GM23248 (cell line): ENCODE measurements at regions not wholly inside any gene's neighbourhood (a gene's known extent, or its start where the extent isn't known, plus 50 kb on each side); places are given as distances from the start of the nearest gene placed in this dataset.

ENCODE experiments used
- DNase-seq: peaks from one replicate; pipeline ENCODE4 v3.0.0-alpha.2; 2015
- H2AFZ ChIP-seq: fragments of 200-600 bp; sonication (generic); 2 replicates; pipeline ENCODE4 v1.6.1; 2016; ENCODE audit warnings: antibody characterized with exemption
- H3F3A ChIP-seq: fragments of 200-600 bp; sonication (generic); 2 replicates; pipeline ENCODE4 v1.6.1; 2016; ENCODE audit warnings: mild to moderate bottlenecking, antibody characterized with exemption, mixed run types; ENCODE audit not compliant: insufficient read depth
- H3K27ac ChIP-seq: fragments of 200-600 bp; sonication (generic); 2 replicates; pipeline ENCODE4 v1.5.1; 2016; ENCODE audit warnings: mild to moderate bottlenecking
- H3K27me3 ChIP-seq: fragments of 200-600 bp; sonication (generic); replicated peaks from 2 replicates; pipeline ENCODE4 v1.6.1; 2016; ENCODE audit warnings: mild to moderate bottlenecking; ENCODE audit not compliant: insufficient read depth
- H3K36me3 ChIP-seq: fragments of 200-600 bp; sonication (generic); 2 replicates; pipeline ENCODE4 v1.6.1; 2016; ENCODE audit warnings: low read depth, mild to moderate bottlenecking
- H3K4me1 ChIP-seq: fragments of 200-600 bp; sonication (generic); 2 replicates; pipeline ENCODE4 v1.6.1; 2016; ENCODE audit warnings: mild to moderate bottlenecking; ENCODE audit not compliant: insufficient read depth
- H3K4me2 ChIP-seq: fragments of 200-600 bp; sonication (generic); one replicate; pipeline ENCODE4 v1.6.1; 2016; ENCODE audit warnings: mild to moderate bottlenecking; ENCODE audit not compliant: unreplicated experiment
- H3K4me3 ChIP-seq: fragments of 200-600 bp; sonication (generic); 2 replicates; pipeline ENCODE4 v1.5.1; 2016; ENCODE audit warnings: mild to moderate bottlenecking
- H3K79me2 ChIP-seq: fragments of 200-600 bp; sonication (generic); 2 replicates; pipeline ENCODE4 v1.6.1; 2016; ENCODE audit warnings: mild to moderate bottlenecking; ENCODE audit not compliant: insufficient read depth
- H3K9ac ChIP-seq: fragments of 200-600 bp; sonication (generic); 2 replicates; pipeline ENCODE4 v1.6.1; 2016; ENCODE audit warnings: mild to moderate bottlenecking
- H3K9me2 ChIP-seq: fragments of 200-600 bp; sonication (generic); 2 replicates; pipeline ENCODE4 v1.6.1; 2016; ENCODE audit warnings: mixed run types, mild to moderate bottlenecking, moderate library complexity; ENCODE audit not compliant: insufficient read depth
- H3K9me3 ChIP-seq: fragments of 200-600 bp; sonication (generic); one replicate; pipeline ENCODE4 v1.6.1; 2017; ENCODE audit warnings: low read depth
- H4K20me1 ChIP-seq: fragments of 200-600 bp; sonication (generic); 2 replicates; pipeline ENCODE4 v1.6.0; 2016; ENCODE audit not compliant: insufficient read depth
- EZH2 ChIP-seq: fragments of 200-600 bp; sonication (generic); IDR thresholded peaks from 2 replicates; pipeline ENCODE4 v1.6.1; 2018; ENCODE audit warnings: antibody characterized with exemption, mild to moderate bottlenecking; ENCODE audit not compliant: insufficient read depth, poor library complexity, severe bottlenecking
- EZH2phosphoT487 ChIP-seq: fragments of 200-600 bp; sonication (generic); IDR thresholded peaks from 2 replicates; pipeline ENCODE4 v1.6.1; 2018; ENCODE audit warnings: antibody characterized with exemption, moderate library complexity, mild to moderate bottlenecking, low read depth; ENCODE audit not compliant: insufficient read depth
- WGBS, 2 experiments: methylation state at CpG; one replicate each; pipeline ENCODE4 v1.1.6; 2015 to 2017; ENCODE audit warnings: low lambda C conversion rate in 2 of 2, low coverage in 1 of 2; ENCODE audit errors: missing lambda C conversion rate in 2 of 2; 5-methylcytosine and 5-hydroxymethylcytosine counted together
- in situ Hi-C: fragments of 300-500 bp; cut with MboI; formaldehyde crosslinking; loops from 2 replicates; pipeline ENCODE4 v1.15.0; 2020

DNA sequence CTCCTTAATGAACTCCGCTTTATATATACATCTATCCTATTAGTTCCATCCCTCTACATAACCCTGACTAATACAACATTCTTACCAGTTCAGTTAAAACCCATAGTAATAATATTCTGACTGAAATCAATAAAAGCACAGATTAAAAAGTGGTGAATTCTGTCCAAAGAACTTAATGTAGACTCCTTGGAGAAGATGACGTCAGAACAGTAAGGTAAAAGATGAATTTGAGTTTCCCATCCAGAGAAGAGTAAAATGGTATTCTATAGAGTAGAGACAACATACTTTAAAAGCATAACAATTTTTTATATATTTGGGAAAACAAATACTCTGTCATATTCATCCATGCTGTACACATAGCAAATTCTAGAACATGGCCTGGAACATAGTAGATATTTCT lies 418.0 kb upstream of the SYT1 start:
- H3K36me3 ChIP-seq: no peaks in the 10 kb centered on the region
- H3F3A ChIP-seq: peaks cover 19% of the 10 kb centered on the region
- in situ Hi-C loops: no loop called here
- WGBS, 2 experiments: 88 to 91% methylated on average over 2 of the region's 2 CpGs
- peaks cover 16% of the 10 kb centered on the region for H3K4me1 ChIP-seq
- TF ChIP-seq EZH2phosphoT487 (no peak), EZH2 (no peak)
- no peak overlapping the region for H2AFZ ChIP-seq
- H3K9me2 ChIP-seq: no peaks in the 10 kb centered on the region; the same call in 1 of the 2 replicates
- H3K9me3 ChIP-seq: no peaks in the 10 kb centered on the region
- H4K20me1 ChIP-seq: no peaks in the 10 kb centered on the region
- no peaks in the 10 kb centered on the region for H3K79me2 ChIP-seq
- no peak for DNase-seq
- H3K4me2 ChIP-seq: no peak overlapping the region
- H3K27ac ChIP-seq: no peak overlapping the region
- H3K27me3 ChIP-seq: no peaks in the 10 kb centered on the region
- H3K9ac ChIP-seq: no peak overlapping the region
- no peak overlapping the region for H3K4me3 ChIP-seq

DNA sequence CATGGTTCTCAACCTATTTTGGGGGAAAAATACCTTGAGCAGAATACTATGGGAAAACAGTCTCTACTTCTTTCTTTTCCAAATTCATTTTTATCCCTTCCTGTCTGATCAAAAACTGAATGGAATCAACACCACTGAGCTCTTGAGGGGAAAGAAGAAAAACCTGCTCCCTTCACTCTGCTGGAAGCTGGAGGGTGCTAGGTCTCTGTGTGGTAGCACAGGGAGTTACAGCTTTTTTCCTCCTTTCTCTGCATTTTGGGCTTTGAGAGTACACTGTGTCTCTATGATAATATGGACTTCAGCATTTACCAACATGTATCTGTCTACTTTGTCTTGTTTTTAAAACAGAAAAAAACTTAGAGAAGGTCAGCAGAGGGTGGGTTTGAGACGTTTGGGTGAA lies 417.2 kb upstream of the SYT1 start:
- Histone ChIP-seq H3K79me2 (no peaks in the 10 kb centered on the region), H3K4me1 (peaks cover 8% of the 10 kb centered on the region), H3K36me3 (no peaks in the 10 kb centered on the region), H3K4me2 (no peak overlapping the region), H3K9me3 (no peaks in the 10 kb centered on the region), H3K27me3 (no peaks in the 10 kb centered on the region), H2AFZ (no peak overlapping the region), H4K20me1 (no peaks in the 10 kb centered on the region), H3K9me2 (no peaks in the 10 kb centered on the region; the same call in 1 of the 2 replicates), H3K27ac (no peak overlapping the region), H3K4me3 (no peak overlapping the region), H3F3A (peaks cover 10% of the 10 kb centered on the region), H3K9ac (no peak overlapping the region)
- no peak for DNase-seq
- in situ Hi-C loops: no loop called here
- TF ChIP-seq EZH2 (no peak), EZH2phosphoT487 (no peak)
- 79 to 85% methylated on average over 1 of the region's 1 CpG for WGBS, 2 experiments

DNA sequence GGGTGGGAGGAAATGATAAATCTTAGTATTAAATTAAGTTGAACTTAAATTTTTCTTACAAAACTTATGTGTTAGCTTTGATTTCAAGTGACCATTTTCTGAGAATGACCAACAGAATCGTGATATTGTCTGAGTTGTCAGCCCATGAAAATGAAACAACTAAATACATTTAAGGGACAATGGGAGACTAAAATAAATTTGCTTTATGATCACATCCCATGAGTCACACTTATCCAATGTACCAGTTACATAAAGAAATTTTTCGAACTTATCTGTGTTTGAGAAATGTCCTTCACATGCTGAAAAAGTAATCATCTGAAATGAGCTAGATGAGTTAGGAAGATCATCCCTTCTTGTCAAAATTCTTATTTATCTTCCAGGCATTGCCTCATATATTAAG lies 415.9 kb upstream of the SYT1 start:
- 94% methylated on average over 2 of the region's 2 CpGs for WGBS, 2 experiments
- Histone ChIP-seq H3K9me2 (no peaks in the 10 kb centered on the region; the same call in 1 of the 2 replicates), H3K4me3 (no peak overlapping the region), H4K20me1 (no peaks in the 10 kb centered on the region), H2AFZ (no peak overlapping the region), H3K79me2 (no peaks in the 10 kb centered on the region), H3K9me3 (no peaks in the 10 kb centered on the region), H3F3A (no peaks in the 10 kb centered on the region), H3K9ac (no peak overlapping the region), H3K4me1 (no peaks in the 10 kb centered on the region), H3K4me2 (no peak overlapping the region), H3K27ac (no peak overlapping the region), H3K36me3 (no peaks in the 10 kb centered on the region), H3K27me3 (no peaks in the 10 kb centered on the region)
- in situ Hi-C loops: no loop called here
- TF ChIP-seq EZH2phosphoT487: no peak
- no peak for TF ChIP-seq EZH2
- DNase-seq: no peak

DNA sequence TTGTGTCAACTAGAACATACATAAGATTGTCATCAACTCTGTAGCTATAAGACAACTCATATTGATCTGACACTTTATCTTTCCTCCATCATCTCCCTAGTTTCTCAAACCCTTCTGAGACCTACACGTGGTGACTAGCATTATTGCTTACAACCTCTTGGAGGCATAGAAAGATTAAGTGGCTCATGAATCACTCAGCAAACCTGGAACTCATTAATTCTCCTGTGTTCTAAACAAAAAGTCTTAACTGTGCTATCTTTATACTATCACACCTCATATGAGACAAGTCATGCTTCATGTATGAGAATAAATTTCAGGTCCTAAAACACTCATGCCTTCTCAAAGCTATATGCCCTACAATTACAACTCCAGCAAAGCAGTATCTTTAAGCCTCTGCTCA lies 408.6 kb upstream of the SYT1 start:
- in situ Hi-C loops: no loop called here
- Histone ChIP-seq H3F3A (no peaks in the 10 kb centered on the region), H4K20me1 (no peaks in the 10 kb centered on the region), H3K4me3 (no peak overlapping the region), H3K79me2 (no peaks in the 10 kb centered on the region), H3K9ac (no peak overlapping the region), H3K27ac (no peak overlapping the region), H2AFZ (no peak overlapping the region), H3K4me2 (no peak overlapping the region), H3K27me3 (no peaks in the 10 kb centered on the region), H3K36me3 (no peaks in the 10 kb centered on the region), H3K9me3 (no peaks in the 10 kb centered on the region), H3K9me2 (no peaks in the 10 kb centered on the region), H3K4me1 (peaks cover 14% of the 10 kb centered on the region; the same call in 1 of the 2 replicates)
- peak; percentile 42 for DNase-seq
- no peak for TF ChIP-seq EZH2phosphoT487
- TF ChIP-seq EZH2: no peak
- 0% methylated on average over 1 of the region's 1 CpG for WGBS, 2 experiments

DNA sequence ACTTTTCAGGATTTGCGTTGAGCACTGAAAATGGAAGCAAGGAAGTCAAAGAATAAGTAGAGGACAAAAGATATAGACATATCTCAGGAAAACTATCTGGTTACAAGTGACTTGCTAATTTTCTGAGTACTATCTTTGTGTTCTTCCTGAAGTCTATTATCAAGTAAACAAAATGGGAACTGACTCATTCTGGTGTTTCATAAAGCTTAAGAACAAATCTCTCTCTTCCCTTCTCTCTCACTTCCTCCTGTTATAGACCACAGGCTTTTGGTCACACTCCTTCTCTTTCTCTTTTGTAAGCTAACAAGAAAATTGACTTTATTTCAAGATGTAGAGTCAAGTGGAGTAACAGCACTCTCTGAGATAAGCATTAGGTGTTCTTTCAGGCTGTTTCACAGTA lies 406.6 kb upstream of the SYT1 start:
- Histone ChIP-seq H3K4me1 (peaks cover 14% of the 10 kb centered on the region; the same call in 1 of the 2 replicates), H4K20me1 (no peaks in the 10 kb centered on the region), H2AFZ (no peak overlapping the region), H3K4me3 (no peak overlapping the region), H3F3A (no peaks in the 10 kb centered on the region), H3K36me3 (no peaks in the 10 kb centered on the region), H3K79me2 (no peaks in the 10 kb centered on the region), H3K9ac (no peak overlapping the region), H3K27me3 (no peaks in the 10 kb centered on the region), H3K4me2 (no peak overlapping the region), H3K9me2 (no peaks in the 10 kb centered on the region), H3K27ac (no peak overlapping the region), H3K9me3 (no peaks in the 10 kb centered on the region)
- TF ChIP-seq EZH2: no peak
- no peak for TF ChIP-seq EZH2phosphoT487
- peak; percentile 26 for DNase-seq
- in situ Hi-C loops: no loop called here
- 83 to 90% methylated on average over 1 of the region's 1 CpG for WGBS, 2 experiments
